ENCODE measurements at regions not wholly inside any gene's neighbourhood (a gene's known extent, or its start where the extent isn't known, plus 50 kb on each side); places are given as distances from the start of the nearest gene placed in this dataset.
"Not testable (repeated sequence)": the region's sequence is repeated elsewhere in the genome, so short reads cannot be mapped to it uniquely, and the experiment has no call there.

DNA sequence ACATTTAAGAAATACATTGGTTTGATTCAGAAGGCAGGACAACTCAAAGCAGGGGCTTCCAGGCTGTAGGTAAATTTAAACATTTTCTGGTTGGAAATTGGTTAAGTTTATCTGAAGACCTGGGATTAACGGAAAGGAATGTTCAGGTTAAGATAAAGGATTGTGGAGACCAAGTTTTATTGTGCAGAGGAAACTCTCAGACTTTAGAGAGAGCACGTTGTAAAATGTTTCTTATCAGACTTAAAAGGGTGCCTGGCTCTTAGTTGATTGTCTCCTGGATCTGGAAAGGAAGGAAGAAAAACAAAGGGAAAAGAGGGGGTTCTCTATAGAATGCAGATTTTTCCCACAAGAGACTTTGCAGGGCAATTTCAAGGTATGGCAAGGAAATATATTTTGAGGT is 55.4 kb upstream of the EVL start:
- TF ChIP-seq, protein P1, sequence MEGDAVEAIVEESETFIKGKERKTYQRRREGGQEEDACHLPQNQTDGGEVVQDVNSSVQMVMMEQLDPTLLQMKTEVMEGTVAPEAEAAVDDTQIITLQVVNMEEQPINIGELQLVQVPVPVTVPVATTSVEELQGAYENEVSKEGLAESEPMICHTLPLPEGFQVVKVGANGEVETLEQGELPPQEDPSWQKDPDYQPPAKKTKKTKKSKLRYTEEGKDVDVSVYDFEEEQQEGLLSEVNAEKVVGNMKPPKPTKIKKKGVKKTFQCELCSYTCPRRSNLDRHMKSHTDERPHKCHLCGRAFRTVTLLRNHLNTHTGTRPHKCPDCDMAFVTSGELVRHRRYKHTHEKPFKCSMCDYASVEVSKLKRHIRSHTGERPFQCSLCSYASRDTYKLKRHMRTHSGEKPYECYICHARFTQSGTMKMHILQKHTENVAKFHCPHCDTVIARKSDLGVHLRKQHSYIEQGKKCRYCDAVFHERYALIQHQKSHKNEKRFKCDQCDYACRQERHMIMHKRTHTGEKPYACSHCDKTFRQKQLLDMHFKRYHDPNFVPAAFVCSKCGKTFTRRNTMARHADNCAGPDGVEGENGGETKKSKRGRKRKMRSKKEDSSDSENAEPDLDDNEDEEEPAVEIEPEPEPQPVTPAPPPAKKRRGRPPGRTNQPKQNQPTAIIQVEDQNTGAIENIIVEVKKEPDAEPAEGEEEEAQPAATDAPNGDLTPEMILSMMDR (IDR thresholded peaks at IDR 0.05): not testable (repeated sequence)
- TF ChIP-seq POLR2A (IDR thresholded peaks at IDR 0.05): not testable (repeated sequence)
